Parathyroid adenoma (tissue), 2 donors: ENCODE measurements at regions not wholly inside any gene's neighbourhood (a gene's known extent, or its start where the extent isn't known, plus 50 kb on each side); places are given as distances from the start of the nearest gene placed in this dataset.

ENCODE experiments used
- H2AFZ ChIP-seq: fragments of 300-600 bp; sonication (generic); one replicate; pipeline ENCODE4 v1.7.0; 2017; ENCODE audit warnings: antibody characterized with exemption, mild to moderate bottlenecking
- H3K27ac ChIP-seq: fragments of 300-600 bp; sonication (generic); one replicate; pipeline ENCODE4 v1.7.0; 2017
- H3K27me3 ChIP-seq: fragments of 300-600 bp; sonication (generic); one replicate; pipeline ENCODE4 v1.7.0; 2017; ENCODE audit warnings: low read length; ENCODE audit not compliant: control insufficient read depth, insufficient read depth
- H3K36me3 ChIP-seq: fragments of 300-600 bp; sonication (generic); one replicate; pipeline ENCODE4 v1.7.0; 2017; ENCODE audit warnings: low read length; ENCODE audit not compliant: control insufficient read depth, insufficient read depth
- H3K4me1 ChIP-seq: fragments of 300-600 bp; sonication (generic); one replicate; pipeline ENCODE4 v1.7.0; 2017; ENCODE audit warnings: control low read depth
- H3K4me2 ChIP-seq: fragments of 300-600 bp; sonication (generic); one replicate; pipeline ENCODE4 v1.7.0; 2017; ENCODE audit warnings: low read length
- H3K4me3 ChIP-seq: fragments of 300-600 bp; sonication (generic); one replicate; pipeline ENCODE4 v1.7.0; 2017; ENCODE audit warnings: low read depth, low read length
- H3K79me2 ChIP-seq: fragments of 300-600 bp; sonication (generic); one replicate; pipeline ENCODE4 v1.7.0; 2017; ENCODE audit warnings: control low read depth
- H3K9ac ChIP-seq: fragments of 300-600 bp; sonication (generic); one replicate; pipeline ENCODE4 v1.7.0; 2017; ENCODE audit warnings: mild to moderate bottlenecking
- H3K9me3 ChIP-seq: fragments of 300-600 bp; sonication (generic); one replicate; pipeline ENCODE4 v1.7.0; 2017; ENCODE audit warnings: low read length; ENCODE audit not compliant: control insufficient read depth
- TF ChIP-seq, protein P1 (sequence below): fragments of 300-600 bp; sonication (generic); IDR thresholded peaks from one replicate; pipeline ENCODE4 v1.7.0; 2017; ENCODE audit warnings: antibody characterized with exemption, mild to moderate bottlenecking
- donor health status: primary hyperparathyroidism.

DNA sequence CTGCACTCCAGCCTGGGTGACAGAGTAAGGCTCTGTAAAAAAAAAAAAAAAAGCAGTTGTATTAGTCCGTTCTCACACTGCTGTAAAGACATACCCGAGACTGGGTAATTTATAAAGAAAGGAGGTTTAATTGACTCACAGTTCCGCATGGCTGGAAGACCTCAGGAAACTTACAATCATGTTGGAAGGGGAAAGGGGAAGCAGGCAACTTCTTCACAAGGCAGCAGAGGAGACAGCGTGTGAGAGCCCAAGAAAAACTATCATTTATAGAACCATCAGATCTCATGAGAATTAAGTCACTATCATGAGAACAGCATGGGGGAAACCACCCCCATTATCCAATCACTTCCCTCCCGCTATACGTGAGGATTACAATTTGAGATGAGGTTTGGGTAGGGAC, 151.7 kb upstream of the NR5A2 start:
- Histone ChIP-seq H3K36me3 (no peaks in the 10 kb centered on the region), H3K9me3 (no peaks in the 10 kb centered on the region), H3K4me2 (no peak overlapping the region), H3K9ac (no peak overlapping the region), H3K4me3 (no peak overlapping the region), H3K4me1 (no peaks in the 10 kb centered on the region), H3K79me2 (no peaks in the 10 kb centered on the region), H2AFZ (no peak overlapping the region), H3K27ac (no peak overlapping the region), H3K27me3 (no peaks in the 10 kb centered on the region)
- TF ChIP-seq, protein P1, sequence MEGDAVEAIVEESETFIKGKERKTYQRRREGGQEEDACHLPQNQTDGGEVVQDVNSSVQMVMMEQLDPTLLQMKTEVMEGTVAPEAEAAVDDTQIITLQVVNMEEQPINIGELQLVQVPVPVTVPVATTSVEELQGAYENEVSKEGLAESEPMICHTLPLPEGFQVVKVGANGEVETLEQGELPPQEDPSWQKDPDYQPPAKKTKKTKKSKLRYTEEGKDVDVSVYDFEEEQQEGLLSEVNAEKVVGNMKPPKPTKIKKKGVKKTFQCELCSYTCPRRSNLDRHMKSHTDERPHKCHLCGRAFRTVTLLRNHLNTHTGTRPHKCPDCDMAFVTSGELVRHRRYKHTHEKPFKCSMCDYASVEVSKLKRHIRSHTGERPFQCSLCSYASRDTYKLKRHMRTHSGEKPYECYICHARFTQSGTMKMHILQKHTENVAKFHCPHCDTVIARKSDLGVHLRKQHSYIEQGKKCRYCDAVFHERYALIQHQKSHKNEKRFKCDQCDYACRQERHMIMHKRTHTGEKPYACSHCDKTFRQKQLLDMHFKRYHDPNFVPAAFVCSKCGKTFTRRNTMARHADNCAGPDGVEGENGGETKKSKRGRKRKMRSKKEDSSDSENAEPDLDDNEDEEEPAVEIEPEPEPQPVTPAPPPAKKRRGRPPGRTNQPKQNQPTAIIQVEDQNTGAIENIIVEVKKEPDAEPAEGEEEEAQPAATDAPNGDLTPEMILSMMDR = no peak

DNA sequence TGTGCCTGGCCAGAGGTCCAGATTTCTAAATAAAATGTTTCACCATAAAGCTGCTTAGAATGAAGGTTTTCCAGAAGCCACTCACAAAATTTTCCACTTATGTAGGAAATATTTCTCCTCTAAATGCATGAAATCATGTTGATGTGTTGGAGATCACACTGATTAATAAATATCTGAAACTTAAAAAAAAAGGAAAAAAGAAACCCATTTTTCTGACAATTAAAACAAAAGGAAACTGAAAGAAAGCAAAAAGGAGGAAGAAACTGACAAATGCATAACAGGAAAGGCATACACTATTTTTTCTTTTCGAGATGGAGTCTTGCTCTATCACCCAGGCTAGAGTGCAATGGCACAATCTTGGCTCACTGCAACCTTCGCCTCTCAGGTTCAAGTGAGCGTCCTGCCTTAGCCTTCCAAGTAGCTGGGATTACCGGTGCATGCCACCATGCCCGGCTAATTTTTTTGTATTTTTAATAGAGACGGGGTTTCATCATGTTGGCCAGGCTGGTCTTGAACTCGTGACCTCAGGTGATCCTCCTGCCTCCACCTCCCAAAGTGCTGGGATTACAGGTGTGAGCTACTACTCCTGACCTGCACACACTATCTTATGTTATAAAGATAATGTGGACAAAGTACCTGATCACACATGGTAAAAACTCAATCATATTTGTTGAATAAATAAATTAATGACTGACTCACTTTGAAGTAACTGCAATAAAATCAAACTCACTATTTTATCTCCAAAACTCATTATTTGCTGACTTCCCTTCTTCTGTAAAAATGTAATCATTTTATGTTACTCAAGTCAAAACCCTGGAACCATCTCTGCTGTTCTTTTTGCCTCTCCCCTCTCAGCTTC, 149.8 kb upstream of the NR5A2 start:
- H3K27ac ChIP-seq = no peak overlapping the region
- H2AFZ ChIP-seq = no peak overlapping the region
- H3K4me3 ChIP-seq = no peak overlapping the region
- H3K79me2 ChIP-seq = no peaks in the 10 kb centered on the region
- H3K4me2 ChIP-seq = no peak overlapping the region
- H3K27me3 ChIP-seq = no peaks in the 10 kb centered on the region
- no peaks in the 10 kb centered on the region for H3K4me1 ChIP-seq
- H3K36me3 ChIP-seq = no peaks in the 10 kb centered on the region
- H3K9ac ChIP-seq = no peak overlapping the region
- no peaks in the 10 kb centered on the region for H3K9me3 ChIP-seq
- TF ChIP-seq, protein P1 = no peak

DNA sequence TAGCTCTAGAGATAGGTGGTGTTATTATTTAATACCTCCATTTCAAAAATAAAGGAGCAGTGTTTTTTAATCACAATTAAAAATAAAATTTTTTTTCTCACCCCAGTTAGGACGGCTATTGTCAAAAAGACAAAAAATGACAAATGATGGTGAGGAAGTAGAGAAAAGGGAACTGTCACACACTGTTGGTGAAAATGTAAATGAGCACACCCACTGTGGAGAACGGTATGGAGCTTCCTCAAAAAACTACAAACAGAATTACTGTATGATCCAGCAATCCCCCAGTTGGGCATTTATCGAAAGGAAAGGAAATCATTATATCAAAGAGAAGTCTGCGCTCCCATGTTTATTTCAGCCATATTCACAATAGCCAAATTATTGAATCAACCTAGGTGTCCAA, 148.7 kb upstream of the NR5A2 start:
- no peak overlapping the region for H3K4me2 ChIP-seq
- no peak overlapping the region for H3K4me3 ChIP-seq
- no peaks in the 10 kb centered on the region for H3K36me3 ChIP-seq
- no peak overlapping the region for H3K27ac ChIP-seq
- no peaks in the 10 kb centered on the region for H3K27me3 ChIP-seq
- H3K9me3 ChIP-seq = no peaks in the 10 kb centered on the region
- TF ChIP-seq, protein P1 = no peak
- H3K79me2 ChIP-seq = no peaks in the 10 kb centered on the region
- no peaks in the 10 kb centered on the region for H3K4me1 ChIP-seq
- H3K9ac ChIP-seq = no peak overlapping the region
- no peak overlapping the region for H2AFZ ChIP-seq

DNA sequence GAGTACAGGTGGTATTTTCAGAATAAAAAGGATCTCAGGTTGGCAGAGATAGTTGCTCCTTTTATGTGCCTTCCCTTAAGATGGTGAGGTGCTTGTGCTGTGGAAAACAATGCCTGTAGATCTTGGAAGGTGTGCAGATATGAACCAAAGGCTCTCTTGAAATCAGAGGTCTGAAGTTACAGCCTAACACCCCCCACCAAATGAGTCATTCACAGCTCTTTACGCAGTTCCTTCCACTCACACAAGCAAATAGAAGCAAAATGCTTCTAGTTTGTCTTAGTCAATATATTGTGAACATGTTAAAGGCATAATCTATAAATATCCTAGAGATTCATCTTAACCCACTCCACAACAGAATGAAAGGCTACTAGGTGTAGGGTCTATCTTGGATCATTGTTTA, 128.9 kb upstream of the NR5A2 start:
- no peaks in the 10 kb centered on the region for H3K79me2 ChIP-seq
- no peak overlapping the region for H3K4me2 ChIP-seq
- H3K27me3 ChIP-seq = no peaks in the 10 kb centered on the region
- TF ChIP-seq, protein P1 = no peak
- H3K36me3 ChIP-seq = no peaks in the 10 kb centered on the region
- no peaks in the 10 kb centered on the region for H3K9me3 ChIP-seq
- H3K4me3 ChIP-seq = no peak overlapping the region
- no peak overlapping the region for H2AFZ ChIP-seq
- H3K4me1 ChIP-seq = no peaks in the 10 kb centered on the region
- no peak overlapping the region for H3K27ac ChIP-seq
- no peak overlapping the region for H3K9ac ChIP-seq

DNA sequence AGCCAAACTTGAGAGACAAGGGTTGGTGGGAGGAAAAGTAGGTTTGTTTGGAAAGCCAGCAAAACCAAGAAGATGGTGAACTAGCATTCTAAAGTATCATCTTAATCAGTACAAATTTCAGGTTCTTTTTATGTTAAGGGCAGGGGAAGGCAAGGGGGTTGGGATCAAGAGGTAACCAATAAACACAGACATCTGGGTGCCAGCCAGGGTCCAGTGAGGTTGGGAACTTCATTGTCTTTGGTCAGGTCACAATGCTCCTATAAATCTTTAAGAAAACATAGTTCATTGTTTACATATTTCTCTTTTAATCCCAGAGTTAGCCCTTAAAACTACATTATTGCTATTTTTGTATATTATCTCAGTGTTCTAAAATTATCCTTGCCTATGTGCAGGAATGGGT, 126.2 kb upstream of the NR5A2 start:
- Histone ChIP-seq H3K9me3 (no peaks in the 10 kb centered on the region), H3K9ac (no peak overlapping the region), H3K4me1 (no peaks in the 10 kb centered on the region), H3K4me3 (no peak overlapping the region), H2AFZ (no peak overlapping the region), H3K79me2 (no peaks in the 10 kb centered on the region), H3K36me3 (no peaks in the 10 kb centered on the region), H3K4me2 (no peak overlapping the region), H3K27ac (no peak overlapping the region), H3K27me3 (no peaks in the 10 kb centered on the region)
- TF ChIP-seq, protein P1 = no peak
